Stimulated activated CD4-positive, alpha-beta T cell treated with anti-CD3 and anti-CD28 coated beads, TNF-alpha, amount 100 ng/mL, for 4 hours (primary cell): ENCODE measurements at regions not wholly inside any gene's neighbourhood (a gene's known extent, or its start where the extent isn't known, plus 50 kb on each side); places are given as distances from the start of the nearest gene placed in this dataset.
"Not testable (repeated sequence)": the region's sequence is repeated elsewhere in the genome, so short reads cannot be mapped to it uniquely, and the experiment has no call there.

Source experiments
- DNase-seq, 3 experiments: peaks; one replicate each; pipeline ENCODE4 v3.0.0-alpha.2; 2020; ENCODE audit warnings: low read depth in 3 of 3

DNA sequence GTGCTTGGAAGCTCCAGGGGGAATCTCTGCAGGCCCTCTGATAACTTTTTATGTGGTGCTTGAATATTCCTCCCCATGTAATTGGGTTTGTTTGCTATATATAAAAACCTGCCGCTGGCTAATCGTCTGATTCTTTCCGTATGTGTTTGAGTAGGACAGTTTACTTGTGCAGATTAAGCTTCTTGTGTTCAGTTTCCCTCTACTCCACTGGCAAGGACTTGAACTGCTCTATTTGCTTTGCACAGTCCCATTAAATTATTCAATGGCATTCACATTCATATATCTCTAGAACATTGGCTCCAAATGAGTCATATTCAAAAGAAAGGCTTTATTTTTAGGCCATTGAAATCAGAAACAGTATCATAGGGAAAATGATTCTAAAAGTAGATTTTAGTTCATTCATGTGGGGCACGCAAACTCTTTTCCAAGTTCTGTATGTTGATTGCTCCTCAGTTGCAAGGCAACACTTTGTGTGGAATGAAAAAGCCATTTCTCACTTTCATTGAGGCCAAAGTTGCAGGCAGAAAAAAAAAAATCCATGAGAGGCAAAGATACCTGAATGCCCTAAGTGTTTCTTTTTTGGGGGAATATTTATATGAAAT is 1682.3 kb upstream of the PIK3C3 start:
- no peak for DNase-seq

GRCh38 chr18:40259115-40259835 is 1695.8 kb upstream of the PIK3C3 start:
- DNase-seq, result no peak

GRCh38 chr18:40258311-40258710 is 1696.7 kb upstream of the PIK3C3 start:
- DNase-seq, result no peak

GRCh38 chr18:40250236-40250635 is 1704.8 kb upstream of the PIK3C3 start:
- DNase-seq, result no peak

GRCh38 chr18:40249390-40250080 is 1705.5 kb upstream of the PIK3C3 start:
- no peak for DNase-seq

- DNase-seq, result not testable (repeated sequence)
These were observed 1709.4 kb upstream of the PIK3C3 start for GRCh38 chr18:40245612-40246011.

DNA sequence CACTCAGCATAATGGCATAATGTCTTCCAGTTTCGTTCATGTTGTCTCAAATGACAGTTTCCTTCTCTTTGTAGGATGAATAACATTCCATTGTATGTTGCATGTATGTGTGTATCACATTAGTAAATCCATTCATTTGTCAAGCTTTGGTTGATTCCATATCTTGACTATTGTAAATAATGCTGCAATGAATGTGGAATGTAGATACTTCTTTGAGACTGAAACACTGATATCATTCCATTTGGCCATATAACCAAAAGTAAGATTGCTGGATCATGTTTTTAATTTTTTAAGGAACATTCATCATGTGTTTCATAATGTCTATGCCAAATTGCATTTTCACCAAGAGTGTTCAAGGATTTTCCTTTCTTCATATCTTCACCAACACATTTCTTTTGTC is 1711.4 kb upstream of the PIK3C3 start:
- DNase-seq, result no peak

DNA sequence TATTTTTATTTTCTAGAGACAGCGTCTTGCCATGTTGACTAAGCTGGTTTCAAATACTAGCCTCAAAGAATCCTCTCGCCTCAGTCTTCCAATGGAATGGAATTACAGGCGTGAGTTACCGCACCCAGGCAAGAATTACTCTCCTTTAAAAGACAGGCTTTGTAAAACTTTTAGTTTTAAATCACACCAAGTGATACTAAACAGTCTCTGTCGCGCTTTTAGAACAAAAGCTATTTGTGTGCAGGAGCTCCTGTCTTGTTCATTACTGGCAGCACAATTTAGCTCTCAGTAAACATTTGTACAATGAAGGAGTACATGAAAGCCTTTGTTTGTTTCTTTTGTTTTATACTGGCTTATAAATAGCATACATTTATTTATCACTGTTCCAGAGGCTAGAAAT is 1719.2 kb upstream of the PIK3C3 start:
- DNase-seq, result no peak

DNA sequence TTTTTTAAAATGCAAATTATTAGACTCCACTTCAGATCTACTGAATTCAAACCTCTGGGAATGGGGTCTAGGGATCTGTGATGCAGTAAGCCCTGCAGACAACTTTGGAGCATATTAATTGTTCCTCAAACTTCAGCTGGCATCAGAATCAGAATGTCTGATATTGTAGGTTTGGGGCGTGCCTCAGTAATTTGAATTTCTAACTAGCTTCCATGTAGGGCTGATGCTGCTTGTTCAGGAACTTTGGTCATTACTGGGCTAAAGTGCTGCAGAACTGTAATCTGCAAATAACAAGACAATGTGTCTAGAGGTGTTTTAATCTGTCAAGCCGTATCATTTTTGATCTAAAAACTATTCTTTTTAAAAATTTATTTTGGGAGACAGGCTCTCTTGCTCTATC is 1719.7 kb upstream of the PIK3C3 start:
- no peak for DNase-seq

DNA sequence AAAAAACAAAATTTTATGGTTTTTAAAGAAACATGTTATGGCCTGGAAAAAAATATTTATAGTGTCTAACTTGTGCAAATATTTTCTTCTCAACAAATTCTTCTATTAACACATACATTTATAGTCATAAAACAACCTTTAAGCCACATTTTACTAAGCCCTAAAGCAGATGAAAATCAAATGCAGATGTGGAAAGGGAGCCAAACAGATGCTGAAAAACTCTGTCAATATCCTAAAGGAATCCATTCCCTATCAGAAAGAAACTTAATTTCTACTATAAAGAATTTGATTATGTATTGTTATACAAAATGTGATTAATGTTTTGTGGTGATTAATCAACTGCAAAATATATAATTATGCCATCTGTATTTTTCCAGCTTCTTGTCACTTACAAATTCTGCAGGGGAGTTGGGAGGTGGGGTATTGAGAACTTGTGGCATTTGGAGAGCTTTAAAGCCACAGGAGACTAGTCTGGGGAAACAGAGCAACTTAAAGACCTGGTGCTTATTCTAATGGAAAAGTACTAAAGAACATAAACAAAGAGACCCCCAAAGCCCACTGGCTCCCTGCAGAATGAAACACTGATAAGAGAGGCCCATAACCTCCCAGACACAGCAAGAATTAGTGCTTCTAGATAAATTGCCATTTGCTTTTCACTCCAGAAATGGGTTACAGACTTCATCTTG is 1721.0 kb upstream of the PIK3C3 start:
- no peak for DNase-seq

- DNase-seq, result no peak
These were observed 1732.3 kb upstream of the PIK3C3 start for GRCh38 chr18:40222776-40223175.

GRCh38 chr18:40216856-40217255 is 1738.2 kb upstream of the PIK3C3 start:
- no peak for DNase-seq

GRCh38 chr18:40215979-40216378 is 1739.1 kb upstream of the PIK3C3 start:
- DNase-seq, result no peak

GRCh38 chr18:40210696-40211095 is 1744.3 kb upstream of the PIK3C3 start:
- no peak for DNase-seq

- DNase-seq, result no peak
These were observed 1746.1 kb upstream of the PIK3C3 start for GRCh38 chr18:40208958-40209357.

GRCh38 chr18:40197711-40198110 is 1757.3 kb upstream of the PIK3C3 start:
- no peak for DNase-seq

DNA sequence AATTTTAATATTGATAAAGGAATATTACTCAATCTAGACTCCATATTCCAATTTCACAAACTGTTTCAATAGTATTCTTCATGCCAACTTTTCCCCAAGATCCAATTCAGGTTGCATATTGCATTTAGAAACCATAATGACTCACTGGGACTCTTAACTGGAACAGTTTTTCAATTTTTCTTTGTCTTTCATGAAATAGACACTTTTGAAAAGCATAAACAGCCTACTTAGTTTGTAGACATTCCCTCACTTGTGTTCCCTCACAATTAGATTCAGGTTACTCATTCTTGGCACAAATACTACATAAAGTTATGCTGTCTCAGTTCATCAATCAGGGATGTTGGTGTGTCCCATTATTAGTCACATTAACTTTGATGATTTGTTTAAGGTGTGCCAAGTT is 1768.4 kb upstream of the PIK3C3 start:
- DNase-seq, result no peak

DNA sequence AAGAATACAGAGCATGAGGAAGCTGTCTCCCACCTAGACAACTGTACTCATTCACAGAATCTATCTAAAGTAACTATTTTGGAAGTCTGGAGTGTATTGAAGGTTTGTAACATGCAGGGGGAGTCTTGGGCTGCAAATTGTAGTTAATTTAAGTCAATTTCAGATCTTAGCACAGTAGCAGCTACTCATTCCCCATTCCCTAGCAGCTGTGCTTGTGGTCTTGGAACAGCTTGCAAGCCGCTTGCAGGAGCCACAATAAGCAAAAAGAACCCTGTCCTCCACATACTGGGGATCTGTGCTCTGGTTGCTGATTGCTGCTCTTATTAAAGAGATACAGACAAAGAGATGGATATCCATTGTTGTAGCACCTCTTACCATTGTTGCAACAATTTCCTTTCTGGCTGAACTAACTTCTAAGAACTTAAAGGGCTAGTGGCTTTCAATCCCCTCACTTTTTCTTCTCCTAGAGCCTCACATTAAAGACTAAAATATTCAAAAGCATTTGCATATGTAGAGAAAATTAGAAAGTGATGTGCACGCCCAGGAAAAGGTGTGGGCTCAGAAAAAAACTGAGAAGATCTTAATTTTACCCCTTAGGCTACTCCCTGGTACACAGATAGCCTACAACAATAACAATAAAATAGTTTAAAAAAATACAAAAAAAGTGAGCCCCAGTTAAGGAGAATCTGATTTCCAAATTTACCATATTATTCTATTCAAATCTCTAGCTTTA is 1775.1 kb upstream of the PIK3C3 start:
- no peak for DNase-seq

GRCh38 chr18:40168026-40168425 is 1787.0 kb upstream of the PIK3C3 start:
- DNase-seq, result no peak

DNA sequence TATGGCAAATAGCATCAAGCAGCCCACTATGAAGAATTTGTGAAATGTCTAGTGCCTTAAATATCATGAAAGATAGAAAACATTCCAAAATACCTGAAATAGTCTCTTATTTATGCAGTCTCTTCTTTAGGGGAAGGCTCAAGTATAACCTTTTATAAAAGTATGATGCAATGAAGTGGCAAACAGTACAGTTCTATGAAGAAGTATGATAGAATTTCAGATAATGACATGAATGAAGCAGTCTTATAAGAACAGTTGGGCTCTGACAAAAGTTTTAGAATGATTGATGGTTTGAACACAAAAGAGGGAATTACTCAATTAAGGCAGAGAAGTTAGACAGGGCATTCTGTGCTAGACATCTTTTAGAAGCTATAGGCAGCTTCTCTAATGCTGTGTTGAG is 1791.8 kb upstream of the PIK3C3 start:
- DNase-seq, result no peak

GRCh38 chr18:40160361-40160760 is 1794.7 kb upstream of the PIK3C3 start:
- no peak for DNase-seq
